WTC11 (cell line): ENCODE measurements at regions not wholly inside any gene's neighbourhood (a gene's known extent, or its start where the extent isn't known, plus 50 kb on each side); places are given as distances from the start of the nearest gene placed in this dataset.

ENCODE experiments used
- ATAC-seq: fragments of 200-7000 bp; cut with Tn5 transposase; 2 replicates; pipeline ENCODE4 v1.10.0; 2021; ENCODE audit warnings: mild to moderate bottlenecking, moderate library complexity
- CTCF ChIA-PET: fragments of 300-600 bp; sonication (Branson Sonifier 250); formaldehyde crosslinking; loops from one replicate; lab custom pipeline; 2021; ENCODE audit warnings: antibody characterized with exemption; lab: Charles Lee
- POLR2A ChIA-PET: fragments of 350-600 bp; sonication (Branson Sonifier 250); formaldehyde crosslinking; loops from one replicate; lab custom pipeline; 2021; ENCODE audit warnings: antibody characterized with exemption; lab: Charles Lee
- DNase-seq: peaks from one replicate; pipeline ENCODE4 v3.0.0; 2021; ENCODE audit warnings: low spot score
- H3K27ac Mint-ChIP-seq: 2 replicates; pipeline ENCODE4 v1.8.0; 2021; ENCODE audit warnings: mixed read lengths
- H3K27me3 Mint-ChIP-seq: 2 replicates; pipeline ENCODE4 v1.8.0; 2021; ENCODE audit warnings: low read depth, mild to moderate bottlenecking, moderate library complexity, mixed read lengths
- H3K36me3 Mint-ChIP-seq: 2 replicates; pipeline ENCODE4 v1.8.0; 2021; ENCODE audit warnings: mixed read lengths
- H3K4me1 Mint-ChIP-seq: 2 replicates; pipeline ENCODE4 v1.8.0; 2022; ENCODE audit warnings: mixed read lengths
- H3K4me3 Mint-ChIP-seq: 2 replicates; pipeline ENCODE4 v1.8.0; 2021; ENCODE audit warnings: mild to moderate bottlenecking, moderate library complexity, mixed read lengths
- H3K9me3 Mint-ChIP-seq: 2 replicates; pipeline ENCODE4 v1.8.0; 2021; ENCODE audit warnings: mixed read lengths
- AR ChIP-seq: fragments of 250-450 bp; sonication (Bioruptor Pico); IDR thresholded peaks from 2 replicates; pipeline ENCODE4 v1.9.0; 2021; ENCODE audit warnings: mild to moderate bottlenecking
- EMX1 ChIP-seq: fragments of 250-450 bp; sonication (Bioruptor Pico); IDR thresholded peaks from 2 replicates; pipeline ENCODE4 v1.8.0; 2021; ENCODE audit warnings: mild to moderate bottlenecking
- FOXJ3 ChIP-seq: sonication (generic); formaldehyde crosslinking; IDR thresholded peaks from 2 replicates; pipeline ENCODE4 v1.9.0; 2021; ENCODE audit warnings: missing genetic modification reagents, mild to moderate bottlenecking, borderline replicate concordance
- MYBL2 ChIP-seq: sonication (generic); formaldehyde crosslinking; IDR thresholded peaks from 2 replicates; pipeline ENCODE4 v1.8.1; 2023; ENCODE audit warnings: mild to moderate bottlenecking, moderate library complexity, missing genetic modification reagents
- NR2C2 ChIP-seq: sonication (generic); formaldehyde crosslinking; IDR thresholded peaks from 2 replicates; pipeline ENCODE4 v1.8.0; 2022; ENCODE audit warnings: mild to moderate bottlenecking, missing genetic modification reagents
- TEAD4 ChIP-seq: sonication (generic); formaldehyde crosslinking; IDR thresholded peaks from 2 replicates; pipeline ENCODE4 v1.8.0; 2022; ENCODE audit warnings: mild to moderate bottlenecking, missing genetic modification reagents
- TF ChIP-seq, protein P1 (sequence below): sonication (generic); formaldehyde crosslinking; IDR thresholded peaks from 2 replicates; pipeline ENCODE4 v1.8.0; 2023; ENCODE audit warnings: missing genetic modification reagents, mild to moderate bottlenecking, borderline replicate concordance
- TF ChIP-seq, protein P2 (sequence below): sonication (generic); formaldehyde crosslinking; IDR thresholded peaks from 2 replicates; pipeline ENCODE4 v1.8.1; 2022; ENCODE audit warnings: missing genetic modification reagents, borderline replicate concordance
- TF ChIP-seq, protein P3 (sequence below): sonication (generic); formaldehyde crosslinking; IDR thresholded peaks from 2 replicates; pipeline ENCODE4 v1.8.1; 2023; ENCODE audit warnings: mild to moderate bottlenecking, missing genetic modification reagents, moderate library complexity
- TF ChIP-seq, protein P4 (sequence below): sonication (generic); formaldehyde crosslinking; IDR thresholded peaks from 2 replicates; pipeline ENCODE4 v1.8.1; 2023; ENCODE audit warnings: mild to moderate bottlenecking, moderate library complexity, missing genetic modification reagents
- TF ChIP-seq, protein P5 (sequence below): sonication (generic); formaldehyde crosslinking; IDR thresholded peaks from 2 replicates; pipeline ENCODE4 v1.8.1; 2022; ENCODE audit warnings: mild to moderate bottlenecking, moderate library complexity, missing genetic modification reagents
- TF ChIP-seq, protein P6 (sequence below): fragments of 250-450 bp; sonication (Bioruptor Pico); IDR thresholded peaks from 2 replicates; pipeline ENCODE4 v1.9.0; 2021; ENCODE audit warnings: mild to moderate bottlenecking, borderline replicate concordance
- TF ChIP-seq, protein P7 (sequence below): sonication (generic); formaldehyde crosslinking; IDR thresholded peaks from 2 replicates; pipeline ENCODE4 v1.8.0; 2022; ENCODE audit warnings: mild to moderate bottlenecking, missing genetic modification reagents

- TF ChIP-seq, protein P1, sequence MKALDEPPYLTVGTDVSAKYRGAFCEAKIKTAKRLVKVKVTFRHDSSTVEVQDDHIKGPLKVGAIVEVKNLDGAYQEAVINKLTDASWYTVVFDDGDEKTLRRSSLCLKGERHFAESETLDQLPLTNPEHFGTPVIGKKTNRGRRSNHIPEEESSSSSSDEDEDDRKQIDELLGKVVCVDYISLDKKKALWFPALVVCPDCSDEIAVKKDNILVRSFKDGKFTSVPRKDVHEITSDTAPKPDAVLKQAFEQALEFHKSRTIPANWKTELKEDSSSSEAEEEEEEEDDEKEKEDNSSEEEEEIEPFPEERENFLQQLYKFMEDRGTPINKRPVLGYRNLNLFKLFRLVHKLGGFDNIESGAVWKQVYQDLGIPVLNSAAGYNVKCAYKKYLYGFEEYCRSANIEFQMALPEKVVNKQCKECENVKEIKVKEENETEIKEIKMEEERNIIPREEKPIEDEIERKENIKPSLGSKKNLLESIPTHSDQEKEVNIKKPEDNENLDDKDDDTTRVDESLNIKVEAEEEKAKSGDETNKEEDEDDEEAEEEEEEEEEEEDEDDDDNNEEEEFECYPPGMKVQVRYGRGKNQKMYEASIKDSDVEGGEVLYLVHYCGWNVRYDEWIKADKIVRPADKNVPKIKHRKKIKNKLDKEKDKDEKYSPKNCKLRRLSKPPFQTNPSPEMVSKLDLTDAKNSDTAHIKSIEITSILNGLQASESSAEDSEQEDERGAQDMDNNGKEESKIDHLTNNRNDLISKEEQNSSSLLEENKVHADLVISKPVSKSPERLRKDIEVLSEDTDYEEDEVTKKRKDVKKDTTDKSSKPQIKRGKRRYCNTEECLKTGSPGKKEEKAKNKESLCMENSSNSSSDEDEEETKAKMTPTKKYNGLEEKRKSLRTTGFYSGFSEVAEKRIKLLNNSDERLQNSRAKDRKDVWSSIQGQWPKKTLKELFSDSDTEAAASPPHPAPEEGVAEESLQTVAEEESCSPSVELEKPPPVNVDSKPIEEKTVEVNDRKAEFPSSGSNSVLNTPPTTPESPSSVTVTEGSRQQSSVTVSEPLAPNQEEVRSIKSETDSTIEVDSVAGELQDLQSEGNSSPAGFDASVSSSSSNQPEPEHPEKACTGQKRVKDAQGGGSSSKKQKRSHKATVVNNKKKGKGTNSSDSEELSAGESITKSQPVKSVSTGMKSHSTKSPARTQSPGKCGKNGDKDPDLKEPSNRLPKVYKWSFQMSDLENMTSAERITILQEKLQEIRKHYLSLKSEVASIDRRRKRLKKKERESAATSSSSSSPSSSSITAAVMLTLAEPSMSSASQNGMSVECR (CRISPR knock-in tag), result no peak
These were observed 357.3 kb downstream of the DUSP6 start (continued) for GRCh38 chr12:88994971-88995370.

GRCh38 chr12:88994537-88994936 lies 357.8 kb downstream of the DUSP6 start:
- Mint-ChIP-seq H3K9me3 (no peaks in the 10 kb centered on the region), H3K27me3 (no peaks in the 10 kb centered on the region), H3K27ac (no peak overlapping the region), H3K36me3 (no peaks in the 10 kb centered on the region), H3K4me1 (peaks cover 14% of the 10 kb centered on the region), H3K4me3 (no peak overlapping the region)
- ChIA-PET POLR2A (no interaction called here), CTCF (interaction anchor here (0.6 to 2.5 kb wide), 11 partner anchors 11 to 414 kb away, joined by 3 to 7 read pairs (median 4); partner anchors contain the start of gene KITLG)
- no peak for DNase-seq
- ATAC-seq, result no peak
- TF ChIP-seq, protein P2, sequence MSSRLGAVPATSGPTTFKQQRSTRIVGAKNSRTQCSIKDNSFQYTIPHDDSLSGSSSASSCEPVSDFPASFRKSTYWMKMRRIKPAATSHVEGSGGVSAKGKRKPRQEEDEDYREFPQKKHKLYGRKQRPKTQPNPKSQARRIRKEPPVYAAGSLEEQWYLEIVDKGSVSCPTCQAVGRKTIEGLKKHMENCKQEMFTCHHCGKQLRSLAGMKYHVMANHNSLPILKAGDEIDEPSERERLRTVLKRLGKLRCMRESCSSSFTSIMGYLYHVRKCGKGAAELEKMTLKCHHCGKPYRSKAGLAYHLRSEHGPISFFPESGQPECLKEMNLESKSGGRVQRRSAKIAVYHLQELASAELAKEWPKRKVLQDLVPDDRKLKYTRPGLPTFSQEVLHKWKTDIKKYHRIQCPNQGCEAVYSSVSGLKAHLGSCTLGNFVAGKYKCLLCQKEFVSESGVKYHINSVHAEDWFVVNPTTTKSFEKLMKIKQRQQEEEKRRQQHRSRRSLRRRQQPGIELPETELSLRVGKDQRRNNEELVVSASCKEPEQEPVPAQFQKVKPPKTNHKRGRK (CRISPR knock-in tag), result no peak
- TF ChIP-seq, protein P3, sequence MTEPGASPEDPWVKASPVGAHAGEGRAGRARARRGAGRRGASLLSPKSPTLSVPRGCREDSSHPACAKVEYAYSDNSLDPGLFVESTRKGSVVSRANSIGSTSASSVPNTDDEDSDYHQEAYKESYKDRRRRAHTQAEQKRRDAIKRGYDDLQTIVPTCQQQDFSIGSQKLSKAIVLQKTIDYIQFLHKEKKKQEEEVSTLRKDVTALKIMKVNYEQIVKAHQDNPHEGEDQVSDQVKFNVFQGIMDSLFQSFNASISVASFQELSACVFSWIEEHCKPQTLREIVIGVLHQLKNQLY (CRISPR knock-in tag), result no peak
- TF ChIP-seq, protein P4, sequence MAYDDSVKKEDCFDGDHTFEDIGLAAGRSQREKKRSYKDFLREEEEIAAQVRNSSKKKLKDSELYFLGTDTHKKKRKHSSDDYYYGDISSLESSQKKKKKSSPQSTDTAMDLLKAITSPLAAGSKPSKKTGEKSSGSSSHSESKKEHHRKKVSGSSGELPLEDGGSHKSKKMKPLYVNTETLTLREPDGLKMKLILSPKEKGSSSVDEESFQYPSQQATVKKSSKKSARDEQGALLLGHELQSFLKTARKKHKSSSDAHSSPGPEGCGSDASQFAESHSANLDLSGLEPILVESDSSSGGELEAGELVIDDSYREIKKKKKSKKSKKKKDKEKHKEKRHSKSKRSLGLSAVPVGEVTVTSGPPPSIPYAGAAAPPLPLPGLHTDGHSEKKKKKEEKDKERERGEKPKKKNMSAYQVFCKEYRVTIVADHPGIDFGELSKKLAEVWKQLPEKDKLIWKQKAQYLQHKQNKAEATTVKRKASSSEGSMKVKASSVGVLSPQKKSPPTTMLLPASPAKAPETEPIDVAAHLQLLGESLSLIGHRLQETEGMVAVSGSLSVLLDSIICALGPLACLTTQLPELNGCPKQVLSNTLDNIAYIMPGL (CRISPR knock-in tag), result no peak
- TF ChIP-seq FOXJ3 (CRISPR knock-in tag), result no peak
- TF ChIP-seq MYBL2 (CRISPR knock-in tag), result no peak
- TF ChIP-seq, protein P5, sequence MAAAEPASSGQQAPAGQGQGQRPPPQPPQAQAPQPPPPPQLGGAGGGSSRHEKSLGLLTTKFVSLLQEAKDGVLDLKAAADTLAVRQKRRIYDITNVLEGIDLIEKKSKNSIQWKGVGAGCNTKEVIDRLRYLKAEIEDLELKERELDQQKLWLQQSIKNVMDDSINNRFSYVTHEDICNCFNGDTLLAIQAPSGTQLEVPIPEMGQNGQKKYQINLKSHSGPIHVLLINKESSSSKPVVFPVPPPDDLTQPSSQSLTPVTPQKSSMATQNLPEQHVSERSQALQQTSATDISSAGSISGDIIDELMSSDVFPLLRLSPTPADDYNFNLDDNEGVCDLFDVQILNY (CRISPR knock-in tag), result no peak
- no peak for TF ChIP-seq NR2C2 (CRISPR knock-in tag)
- TF ChIP-seq TEAD4, result no peak
- no peak for TF ChIP-seq EMX1
- TF ChIP-seq, protein P1 (CRISPR knock-in tag), result no peak
- TF ChIP-seq AR (CRISPR knock-in tag), result no peak
- TF ChIP-seq, protein P6, sequence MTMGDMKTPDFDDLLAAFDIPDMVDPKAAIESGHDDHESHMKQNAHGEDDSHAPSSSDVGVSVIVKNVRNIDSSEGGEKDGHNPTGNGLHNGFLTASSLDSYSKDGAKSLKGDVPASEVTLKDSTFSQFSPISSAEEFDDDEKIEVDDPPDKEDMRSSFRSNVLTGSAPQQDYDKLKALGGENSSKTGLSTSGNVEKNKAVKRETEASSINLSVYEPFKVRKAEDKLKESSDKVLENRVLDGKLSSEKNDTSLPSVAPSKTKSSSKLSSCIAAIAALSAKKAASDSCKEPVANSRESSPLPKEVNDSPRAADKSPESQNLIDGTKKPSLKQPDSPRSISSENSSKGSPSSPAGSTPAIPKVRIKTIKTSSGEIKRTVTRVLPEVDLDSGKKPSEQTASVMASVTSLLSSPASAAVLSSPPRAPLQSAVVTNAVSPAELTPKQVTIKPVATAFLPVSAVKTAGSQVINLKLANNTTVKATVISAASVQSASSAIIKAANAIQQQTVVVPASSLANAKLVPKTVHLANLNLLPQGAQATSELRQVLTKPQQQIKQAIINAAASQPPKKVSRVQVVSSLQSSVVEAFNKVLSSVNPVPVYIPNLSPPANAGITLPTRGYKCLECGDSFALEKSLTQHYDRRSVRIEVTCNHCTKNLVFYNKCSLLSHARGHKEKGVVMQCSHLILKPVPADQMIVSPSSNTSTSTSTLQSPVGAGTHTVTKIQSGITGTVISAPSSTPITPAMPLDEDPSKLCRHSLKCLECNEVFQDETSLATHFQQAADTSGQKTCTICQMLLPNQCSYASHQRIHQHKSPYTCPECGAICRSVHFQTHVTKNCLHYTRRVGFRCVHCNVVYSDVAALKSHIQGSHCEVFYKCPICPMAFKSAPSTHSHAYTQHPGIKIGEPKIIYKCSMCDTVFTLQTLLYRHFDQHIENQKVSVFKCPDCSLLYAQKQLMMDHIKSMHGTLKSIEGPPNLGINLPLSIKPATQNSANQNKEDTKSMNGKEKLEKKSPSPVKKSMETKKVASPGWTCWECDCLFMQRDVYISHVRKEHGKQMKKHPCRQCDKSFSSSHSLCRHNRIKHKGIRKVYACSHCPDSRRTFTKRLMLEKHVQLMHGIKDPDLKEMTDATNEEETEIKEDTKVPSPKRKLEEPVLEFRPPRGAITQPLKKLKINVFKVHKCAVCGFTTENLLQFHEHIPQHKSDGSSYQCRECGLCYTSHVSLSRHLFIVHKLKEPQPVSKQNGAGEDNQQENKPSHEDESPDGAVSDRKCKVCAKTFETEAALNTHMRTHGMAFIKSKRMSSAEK (CRISPR knock-in tag), result no peak
- TF ChIP-seq, protein P7, sequence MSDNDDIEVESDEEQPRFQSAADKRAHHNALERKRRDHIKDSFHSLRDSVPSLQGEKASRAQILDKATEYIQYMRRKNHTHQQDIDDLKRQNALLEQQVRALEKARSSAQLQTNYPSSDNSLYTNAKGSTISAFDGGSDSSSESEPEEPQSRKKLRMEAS (CRISPR knock-in tag), result no peak
